Bronchial epithelial cell (primary cell): ENCODE measurements at regions not wholly inside any gene's neighbourhood (a gene's known extent, or its start where the extent isn't known, plus 50 kb on each side); places are given as distances from the start of the nearest gene placed in this dataset.
"Not testable (repeated sequence)": the region's sequence is repeated elsewhere in the genome, so short reads cannot be mapped to it uniquely, and the experiment has no call there.

Source experiments
- DNase-seq: peaks from one replicate; pipeline ENCODE4 v3.0.0-alpha.2; 2010; ENCODE audit warnings: low read depth
- FAIRE-seq: peaks from 2 replicates; lab custom pipeline; 2011; peaks lifted over from hg19 to GRCh38; lab: Jason Lieb, UNC
- H3K27me3 ChIP-seq: 2 replicates; pipeline ENCODE4 v1.5.1; 2011; ENCODE audit warnings: low read length; ENCODE audit not compliant: control insufficient read depth, insufficient read depth
- H3K36me3 ChIP-seq: 2 replicates; pipeline ENCODE4 v1.5.1; 2011; ENCODE audit warnings: low read length; ENCODE audit not compliant: control insufficient read depth, insufficient read depth
- H3K4me3 ChIP-seq: 2 replicates; pipeline ENCODE4 v1.5.1; 2011; ENCODE audit warnings: mild to moderate bottlenecking, low read depth, low read length, control low read depth
- TF ChIP-seq, protein P1 (sequence below): IDR thresholded peaks from 2 replicates; pipeline ENCODE4 v1.5.1; 2011; ENCODE audit warnings: mild to moderate bottlenecking, moderate library complexity, low read length, control low read depth, inconsistent platforms; ENCODE audit not compliant: insufficient read depth, severe bottlenecking

DNA sequence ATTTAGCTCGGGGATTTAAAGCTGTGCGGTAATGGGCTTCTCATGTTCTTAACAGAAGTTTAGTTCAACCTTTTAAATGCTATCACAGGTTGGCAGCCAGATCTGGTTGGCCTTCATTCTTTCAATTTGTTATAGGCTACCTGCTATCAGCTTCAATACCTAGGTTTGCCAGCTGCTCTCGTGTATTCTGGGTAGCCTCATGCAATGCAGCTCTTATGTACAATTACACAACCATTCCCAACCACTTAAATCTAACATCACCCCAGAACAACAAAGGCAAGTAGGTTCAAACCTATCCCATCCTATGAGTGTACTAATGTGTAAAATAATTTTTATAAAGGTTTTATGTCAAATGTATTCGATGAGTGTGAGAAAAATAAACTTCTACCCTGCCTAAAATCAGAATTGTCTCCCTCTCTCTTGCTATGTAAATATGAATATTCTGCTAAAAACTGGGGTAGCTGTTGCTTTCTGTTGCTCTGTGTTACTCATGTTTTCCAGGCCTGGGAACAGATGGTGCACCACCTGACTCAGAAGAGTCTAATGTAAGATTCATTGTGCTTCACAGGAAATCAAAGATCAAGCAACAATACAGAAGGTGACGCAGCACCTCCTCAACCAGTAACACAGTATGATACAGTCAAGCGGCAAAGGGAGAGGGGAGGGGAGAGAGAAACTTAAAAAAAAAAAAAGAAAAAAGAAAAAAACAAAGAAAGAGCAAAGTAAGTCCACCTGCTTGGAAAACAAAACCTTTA lies 188.6 kb downstream of the ETV1 start:
- DNase-seq (peak; percentile 96), FAIRE-seq (no peak)
- TF ChIP-seq, protein P1, sequence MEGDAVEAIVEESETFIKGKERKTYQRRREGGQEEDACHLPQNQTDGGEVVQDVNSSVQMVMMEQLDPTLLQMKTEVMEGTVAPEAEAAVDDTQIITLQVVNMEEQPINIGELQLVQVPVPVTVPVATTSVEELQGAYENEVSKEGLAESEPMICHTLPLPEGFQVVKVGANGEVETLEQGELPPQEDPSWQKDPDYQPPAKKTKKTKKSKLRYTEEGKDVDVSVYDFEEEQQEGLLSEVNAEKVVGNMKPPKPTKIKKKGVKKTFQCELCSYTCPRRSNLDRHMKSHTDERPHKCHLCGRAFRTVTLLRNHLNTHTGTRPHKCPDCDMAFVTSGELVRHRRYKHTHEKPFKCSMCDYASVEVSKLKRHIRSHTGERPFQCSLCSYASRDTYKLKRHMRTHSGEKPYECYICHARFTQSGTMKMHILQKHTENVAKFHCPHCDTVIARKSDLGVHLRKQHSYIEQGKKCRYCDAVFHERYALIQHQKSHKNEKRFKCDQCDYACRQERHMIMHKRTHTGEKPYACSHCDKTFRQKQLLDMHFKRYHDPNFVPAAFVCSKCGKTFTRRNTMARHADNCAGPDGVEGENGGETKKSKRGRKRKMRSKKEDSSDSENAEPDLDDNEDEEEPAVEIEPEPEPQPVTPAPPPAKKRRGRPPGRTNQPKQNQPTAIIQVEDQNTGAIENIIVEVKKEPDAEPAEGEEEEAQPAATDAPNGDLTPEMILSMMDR: no peak
- Histone ChIP-seq H3K4me3 (no peak overlapping the region), H3K36me3 (no peaks in the 10 kb centered on the region), H3K27me3 (no peaks in the 10 kb centered on the region)

DNA sequence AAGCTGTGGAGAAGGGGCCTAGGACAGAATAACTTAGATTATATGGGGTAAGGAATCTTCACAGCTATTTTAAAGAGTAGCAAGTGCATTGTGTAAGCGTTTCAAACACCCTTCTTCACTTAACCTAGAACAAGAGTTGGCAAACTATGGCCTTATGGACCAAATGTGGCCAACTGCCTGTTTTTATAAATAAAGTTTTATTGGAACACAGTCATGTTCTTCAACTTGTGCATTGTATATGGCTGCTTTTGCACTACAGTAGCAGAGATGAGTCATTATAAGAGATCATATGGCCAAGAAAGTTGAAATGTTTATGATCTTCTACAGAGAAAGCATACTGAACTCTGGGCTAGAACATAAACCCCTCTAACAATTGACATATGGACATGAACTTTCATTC lies 187.8 kb downstream of the ETV1 start:
- FAIRE-seq: no peak

DNA sequence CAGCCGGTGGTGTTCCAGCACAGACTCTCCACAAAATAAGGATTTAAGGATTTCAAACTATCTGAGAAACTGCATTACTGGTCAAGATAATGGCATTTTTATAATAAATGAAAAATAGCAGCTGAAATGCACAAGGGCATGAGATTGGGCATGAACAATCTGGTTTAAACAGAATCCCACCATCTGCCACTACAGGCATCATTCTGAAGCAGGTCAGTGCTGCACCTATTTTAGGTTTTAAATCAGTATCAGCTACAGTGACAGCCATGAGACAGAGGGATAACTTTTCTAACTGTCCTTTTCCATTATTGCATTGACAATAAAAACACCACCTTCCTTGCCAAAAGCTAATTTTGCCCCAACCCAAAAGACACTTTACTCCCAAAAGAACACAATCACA lies 186.8 kb downstream of the ETV1 start:
- DNase-seq (no peak), FAIRE-seq (no peak)
- Histone ChIP-seq H3K27me3 (no peaks in the 10 kb centered on the region), H3K4me3 (no peak overlapping the region), H3K36me3 (no peaks in the 10 kb centered on the region)
- TF ChIP-seq, protein P1: no peak

More for the DNA sequence above, 187.8 kb downstream of the ETV1 start:
- Histone ChIP-seq H3K4me3 (no peak overlapping the region), H3K27me3 (no peaks in the 10 kb centered on the region), H3K36me3 (no peaks in the 10 kb centered on the region)
- TF ChIP-seq, protein P1: no peak
- no peak for DNase-seq

DNA sequence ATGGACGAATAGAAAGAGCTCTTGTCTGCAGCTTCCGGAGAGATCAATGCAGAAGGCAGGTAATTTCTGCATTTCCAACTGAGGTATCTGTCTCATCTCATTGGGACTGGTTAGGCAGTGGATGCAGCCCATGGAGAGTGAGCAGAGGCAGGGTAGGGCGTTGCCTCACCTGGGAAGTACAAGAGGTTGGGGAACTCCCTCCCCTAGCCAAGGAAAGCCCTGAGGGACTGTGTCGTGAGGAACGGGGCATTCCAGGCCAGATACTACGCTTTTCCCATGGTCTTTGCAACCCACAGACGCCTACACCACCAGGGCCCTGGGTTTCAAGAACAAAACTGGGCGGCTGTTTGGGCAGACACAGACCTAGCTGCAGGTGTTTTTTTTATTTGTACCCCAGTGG lies 186.3 kb downstream of the ETV1 start:
- Histone ChIP-seq H3K27me3 (no peaks in the 10 kb centered on the region), H3K4me3 (no peak overlapping the region), H3K36me3 (no peaks in the 10 kb centered on the region)
- TF ChIP-seq, protein P1: no peak
- no peak for FAIRE-seq
- no peak for DNase-seq

DNA sequence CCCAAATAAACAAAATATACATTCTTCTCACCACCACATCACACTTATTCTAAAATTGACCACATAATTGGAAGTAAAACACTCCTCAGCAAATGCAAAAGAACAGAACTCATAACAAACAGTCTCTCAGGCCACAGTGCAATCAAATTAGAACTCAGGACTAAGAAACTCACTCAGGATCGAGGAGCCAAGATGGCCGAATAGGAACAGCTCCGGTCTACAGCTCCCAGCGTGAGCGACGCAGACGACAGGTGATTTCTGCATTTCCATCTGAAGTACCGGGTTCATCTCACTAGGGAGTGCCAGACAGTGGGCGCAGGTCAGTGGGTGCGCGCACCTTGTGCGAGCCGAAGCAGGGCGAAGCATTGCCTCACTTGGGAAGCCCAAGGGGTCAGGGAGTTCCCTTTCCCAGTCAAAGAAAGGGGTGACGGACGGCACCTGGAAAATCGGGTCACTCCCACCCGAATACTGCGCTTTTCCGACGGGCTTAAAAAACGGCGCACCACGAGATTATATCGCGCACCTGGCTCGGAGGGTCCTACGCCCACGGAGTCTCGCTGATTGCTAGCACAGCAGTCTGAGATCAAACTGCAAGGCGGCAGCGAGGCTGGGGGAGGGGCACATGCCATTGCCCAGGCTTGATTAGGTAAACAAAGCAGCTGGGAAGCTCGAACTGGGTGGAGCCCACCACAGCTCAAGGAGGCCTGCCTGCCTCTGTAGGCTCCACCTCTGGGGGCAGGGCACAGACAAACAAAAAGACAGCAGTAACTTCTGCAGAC lies 183.2 kb downstream of the ETV1 start:
- not testable (repeated sequence) for H3K36me3 ChIP-seq, DNase-seq, H3K4me3 ChIP-seq, FAIRE-seq, H3K27me3 ChIP-seq

DNA sequence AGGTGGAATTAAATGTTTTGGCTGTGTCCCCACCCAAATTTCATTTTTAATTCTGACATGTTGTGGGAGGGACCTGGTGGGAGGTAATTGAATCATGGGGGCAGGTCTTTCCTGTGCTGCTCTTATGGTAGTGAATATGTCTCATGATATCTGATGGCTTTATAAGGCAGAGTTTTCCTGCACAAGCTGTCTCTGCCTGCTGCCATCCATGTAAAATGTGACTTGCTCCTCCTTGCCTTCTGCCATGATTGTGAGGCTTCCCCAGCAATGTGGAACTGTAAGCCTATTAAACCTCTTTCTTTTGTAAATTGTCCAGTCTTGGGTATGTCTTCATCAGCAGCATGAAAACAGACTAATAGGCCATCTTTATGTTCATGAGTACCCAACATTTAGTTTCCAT lies 172.2 kb downstream of the ETV1 start:
- H3K27me3 ChIP-seq, FAIRE-seq, H3K4me3 ChIP-seq, DNase-seq, H3K36me3 ChIP-seq: not testable (repeated sequence)
